HCT116 (cell line): ENCODE measurements at regions not wholly inside any gene's neighbourhood (a gene's known extent, or its start where the extent isn't known, plus 50 kb on each side); places are given as distances from the start of the nearest gene placed in this dataset.

Source experiments
- ATAC-seq: fragments of 200-7000 bp; cut with Tn5 transposase; 2 replicates; pipeline ENCODE4 v1.9.1; 2020; ENCODE audit warnings: mild to moderate bottlenecking, moderate library complexity
- BruUV-seq: library from RNA; stranded (reverse); fragments of 400-500 nt; replicated peaks from 2 replicates; lab custom pipeline; 2021; lab: Mats Ljungman, UMichigan
- CTCF ChIA-PET: fragments of 300-600 bp; sonication (Branson Sonifier 250); formaldehyde crosslinking; loops from one replicate; lab custom pipeline; 2021; ENCODE audit warnings: antibody characterized with exemption; lab: Charles Lee
- POLR2A ChIA-PET: fragments of 300-600, 350-600 bp; sonication (Branson Sonifier 250); formaldehyde crosslinking; loops from one replicate; lab custom pipeline; 2021; ENCODE audit warnings: antibody characterized with exemption; lab: Charles Lee
- RAD21 ChIA-PET, 2 experiments: fragments of 300-600 bp; sonication (Branson Sonifier 250); formaldehyde crosslinking; loops; one replicate each; lab custom pipeline; 2023; ENCODE audit warnings: low total read pairs in 2 of 2; ENCODE audit not compliant: uncharacterized antibody in 2 of 2, unreplicated experiment in 2 of 2, low non-redundant PET in 1 of 2; lab: Charles Lee
- DNase-seq: peaks from one replicate; pipeline ENCODE4 v3.0.0-alpha.2; 2010; ENCODE audit warnings: low read depth, low spot score
- H2AFZ ChIP-seq: fragments of 200-600 bp; shearing (Covaris generic), sonication (generic); 2 replicates; pipeline ENCODE4 v1.6.1; 2017; ENCODE audit warnings: low read depth, mixed run types, mixed read lengths, antibody characterized with exemption, low read length; ENCODE audit not compliant: poor library complexity, severe bottlenecking
- H3K27ac ChIP-seq: 2 replicates; pipeline ENCODE4 v1.5.1; 2012; ENCODE audit warnings: low read depth, low read length
- H3K27me3 ChIP-seq: fragments of 200-600 bp; sonication (generic); 2 replicates; pipeline ENCODE4 v1.6.1; 2016; ENCODE audit warnings: mixed run types, low read length, mixed read lengths; ENCODE audit not compliant: insufficient read depth
- H3K36me3 ChIP-seq, 2 experiments: fragments of 200-500 bp in 1 of 2; fragments of 200-600 bp in 1 of 2; sonication (Bioruptor generic) in 1 of 2; sonication (generic) in 1 of 2; 2 replicates each; pipeline versions ENCODE4 v1.5.1 to v1.6.1; 2014 to 2016; ENCODE audit warnings: low read length in 2 of 2, inconsistent platforms in 1 of 2, mixed read lengths in 1 of 2, mixed run types in 1 of 2; ENCODE audit not compliant: insufficient read depth in 2 of 2, control insufficient read depth in 1 of 2
- H3K4me1 ChIP-seq, 2 experiments: fragments of 200-600 bp in 1 of 2; sonication (generic) in 1 of 2; 2 replicates each; pipeline versions ENCODE4 v1.5.1 to v1.6.1; 2012 to 2017; ENCODE audit warnings: low read length in 2 of 2, inconsistent platforms in 1 of 2, mild to moderate bottlenecking in 1 of 2, mixed read lengths in 1 of 2, mixed run types in 1 of 2, moderate library complexity in 1 of 2; ENCODE audit not compliant: insufficient read depth in 2 of 2, control insufficient read depth in 1 of 2
- H3K4me2 ChIP-seq: fragments of 200-600 bp; sonication (generic); 2 replicates; pipeline ENCODE4 v1.6.1; 2017; ENCODE audit warnings: mixed run types, low read length, mixed read lengths
- H3K4me3 ChIP-seq, 2 experiments: fragments of 200-600 bp in 1 of 2; sonication (generic) in 1 of 2; replicated peaks in 1 of 2; 2 replicates each; pipeline ENCODE4 v1.5.1; 2011 to 2016; ENCODE audit warnings: low read length in 2 of 2, control low read depth in 1 of 2, low read depth in 1 of 2, mild to moderate bottlenecking in 1 of 2, mixed read lengths in 1 of 2, mixed run types in 1 of 2
- H3K79me2 ChIP-seq: fragments of 200-600 bp; sonication (generic); 2 replicates; pipeline ENCODE4 v1.6.1; 2017; ENCODE audit warnings: mild to moderate bottlenecking, mixed run types, low read length, moderate library complexity, mixed read lengths; ENCODE audit not compliant: insufficient read depth
- H3K9ac ChIP-seq: fragments of 200-600 bp; sonication (generic); 2 replicates; pipeline ENCODE4 v1.6.1; 2016; ENCODE audit warnings: low read length, mixed read lengths
- H3K9me2 ChIP-seq: fragments of 200-600 bp; sonication (generic), shearing (Covaris generic); 2 replicates; pipeline ENCODE4 v1.6.1; 2017; ENCODE audit warnings: mixed run types, mild to moderate bottlenecking, moderate library complexity; ENCODE audit not compliant: insufficient read depth
- H3K9me3 ChIP-seq, 2 experiments: fragments of 200-500 bp in 1 of 2; fragments of 200-600 bp in 1 of 2; sonication (Bioruptor generic) in 1 of 2; sonication (generic) in 1 of 2; 2 replicates each; pipeline ENCODE4 v1.6.1; 2014 to 2017; ENCODE audit warnings: low read length in 2 of 2, mixed read lengths in 2 of 2, inconsistent platforms in 1 of 2, low read depth in 1 of 2, mild to moderate bottlenecking in 1 of 2, mixed run types in 1 of 2, moderate library complexity in 1 of 2; ENCODE audit not compliant: control insufficient read depth in 1 of 2, insufficient read depth in 1 of 2
- H4K20me1 ChIP-seq: fragments of 200-600 bp; sonication (generic), shearing (Covaris generic); 2 replicates; pipeline ENCODE4 v1.6.1; 2017; ENCODE audit warnings: mixed run types, mild to moderate bottlenecking, moderate library complexity; ENCODE audit not compliant: insufficient read depth
- CBX3 ChIP-seq: IDR thresholded peaks from 2 replicates; pipeline ENCODE4 v1.6.1; 2012; ENCODE audit warnings: low read depth
- ELF1 ChIP-seq: IDR thresholded peaks from 2 replicates; pipeline ENCODE4 v1.6.1; 2012; ENCODE audit warnings: low read depth, borderline replicate concordance
- EZH2 ChIP-seq: fragments of 200-600 bp; sonication (generic); IDR thresholded peaks from 2 replicates; pipeline ENCODE4 v1.6.1; 2017; ENCODE audit warnings: antibody characterized with exemption, mixed run types
- EZH2phosphoT487 ChIP-seq: fragments of 200-600 bp; IDR thresholded peaks from 2 replicates; pipeline ENCODE4 v1.6.1; 2018; ENCODE audit warnings: antibody characterized with exemption, borderline replicate concordance
- FOSL1 ChIP-seq: IDR thresholded peaks from 2 replicates; pipeline ENCODE4 v1.6.1; 2012; ENCODE audit warnings: low read depth
- JUND ChIP-seq: IDR thresholded peaks from 2 replicates; pipeline ENCODE4 v1.6.1; 2012
- POLR2A ChIP-seq: IDR thresholded peaks from 2 replicates; pipeline ENCODE4 v1.7.0; 2011; ENCODE audit warnings: borderline replicate concordance; ENCODE audit not compliant: insufficient read depth, insufficient read length; ENCODE audit errors: extremely low read depth
- POLR2AphosphoS5 ChIP-seq: IDR thresholded peaks from 2 replicates; pipeline ENCODE4 v1.6.1; 2011; ENCODE audit warnings: mild to moderate bottlenecking, low read depth, low read length, moderate library complexity
- RAD21 ChIP-seq: IDR thresholded peaks from 2 replicates; pipeline ENCODE4 v1.6.1; 2012; ENCODE audit warnings: low read depth, mild to moderate bottlenecking
- SP1 ChIP-seq: IDR thresholded peaks from 2 replicates; pipeline ENCODE4 v1.6.1; 2012; ENCODE audit warnings: low read depth
- YY1 ChIP-seq: IDR thresholded peaks from 2 replicates; pipeline ENCODE4 v1.6.1; 2011; ENCODE audit warnings: low read length, low read depth, moderate library complexity, mild to moderate bottlenecking; ENCODE audit not compliant: insufficient replicate concordance; ENCODE audit errors: extremely low read depth
- ZNF274 ChIP-seq: fragments of 200-500 bp; sonication (Bioruptor generic); IDR thresholded peaks from 2 replicates; pipeline ENCODE4 v1.6.1; 2014; ENCODE audit warnings: mild to moderate bottlenecking, low read depth, low read length, inconsistent platforms
- intact Hi-C: fragments of 100-400 bp; cut with micrococcal nuclease; formaldehyde crosslinking; loops from 2 replicates; pipeline ENCODE4 v1.10.0; 2022
- TF ChIP-seq, protein P1 (sequence below): IDR thresholded peaks from 2 replicates; pipeline ENCODE4 v1.6.1; 2012
- TF ChIP-seq, protein P2 (sequence below): IDR thresholded peaks from 2 replicates; pipeline ENCODE4 v1.6.1; 2012
- TF ChIP-seq, protein P3 (sequence below): IDR thresholded peaks from 2 replicates; pipeline ENCODE4 v1.6.1; 2012; ENCODE audit warnings: low read depth
- TF ChIP-seq, protein P4 (sequence below), 3 experiments: fragments of 200-600 bp in 1 of 3; sonication (generic) in 1 of 3; IDR thresholded peaks in 2 of 3; conservative IDR thresholded peaks in 1 of 3; 2 replicates each; pipeline ENCODE4 v1.5.1; 2012 to 2017; ENCODE audit warnings: low read depth in 2 of 3, low read length in 2 of 3, antibody characterized with exemption in 1 of 3, borderline replicate concordance in 1 of 3, control low read depth in 1 of 3, mild to moderate bottlenecking in 1 of 3, mixed read lengths in 1 of 3, mixed run types in 1 of 3, moderate library complexity in 1 of 3; ENCODE audit not compliant: insufficient read depth in 1 of 3

DNA sequence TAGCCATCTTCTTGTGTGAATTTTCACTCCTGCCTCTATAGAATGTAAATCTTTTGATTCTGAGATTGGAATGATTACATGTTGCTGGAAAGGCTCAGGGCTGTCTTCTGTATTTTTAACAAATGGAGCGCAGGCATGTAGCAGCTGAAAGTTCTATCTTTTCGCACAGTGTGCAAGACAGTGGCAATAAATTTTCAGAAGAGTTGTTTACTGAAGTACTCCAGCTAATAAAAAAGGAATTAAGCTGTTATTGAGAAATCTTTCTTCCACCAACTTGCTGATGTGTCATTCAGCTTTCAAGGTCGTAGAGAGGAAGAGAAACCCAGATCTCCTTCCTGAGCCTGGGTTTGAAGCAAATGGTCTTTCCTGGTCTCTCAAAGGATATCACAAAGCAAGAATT is 122.0 kb upstream of the PUDP start:
- Histone ChIP-seq H3K9me3 (no peaks in the 10 kb centered on the region), H3K9ac (no peak overlapping the region), H3K4me2 (no peak overlapping the region), H3K27me3 (no peaks in the 10 kb centered on the region), H3K36me3 (no peaks in the 10 kb centered on the region), H3K4me1 (no peaks in the 10 kb centered on the region), H3K79me2 (no peaks in the 10 kb centered on the region), H4K20me1 (no peaks in the 10 kb centered on the region), H2AFZ (no peak overlapping the region), H3K27ac (no peak overlapping the region), H3K4me3 (no peak overlapping the region), H3K9me2 (no peaks in the 10 kb centered on the region)
- no peak for DNase-seq
- no peak for TF ChIP-seq EZH2phosphoT487
- TF ChIP-seq, protein P1, sequence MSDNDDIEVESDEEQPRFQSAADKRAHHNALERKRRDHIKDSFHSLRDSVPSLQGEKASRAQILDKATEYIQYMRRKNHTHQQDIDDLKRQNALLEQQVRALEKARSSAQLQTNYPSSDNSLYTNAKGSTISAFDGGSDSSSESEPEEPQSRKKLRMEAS, result no peak
- TF ChIP-seq SP1, result no peak
- TF ChIP-seq YY1, result no peak
- no peak for TF ChIP-seq ELF1
- TF ChIP-seq FOSL1, result no peak
- no peak for TF ChIP-seq POLR2A
- no peak for TF ChIP-seq POLR2AphosphoS5
- no peak for TF ChIP-seq EZH2
- no peak for TF ChIP-seq ZNF274
- TF ChIP-seq, protein P2, sequence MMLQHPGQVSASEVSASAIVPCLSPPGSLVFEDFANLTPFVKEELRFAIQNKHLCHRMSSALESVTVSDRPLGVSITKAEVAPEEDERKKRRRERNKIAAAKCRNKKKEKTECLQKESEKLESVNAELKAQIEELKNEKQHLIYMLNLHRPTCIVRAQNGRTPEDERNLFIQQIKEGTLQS, result no peak
- TF ChIP-seq, protein P3, sequence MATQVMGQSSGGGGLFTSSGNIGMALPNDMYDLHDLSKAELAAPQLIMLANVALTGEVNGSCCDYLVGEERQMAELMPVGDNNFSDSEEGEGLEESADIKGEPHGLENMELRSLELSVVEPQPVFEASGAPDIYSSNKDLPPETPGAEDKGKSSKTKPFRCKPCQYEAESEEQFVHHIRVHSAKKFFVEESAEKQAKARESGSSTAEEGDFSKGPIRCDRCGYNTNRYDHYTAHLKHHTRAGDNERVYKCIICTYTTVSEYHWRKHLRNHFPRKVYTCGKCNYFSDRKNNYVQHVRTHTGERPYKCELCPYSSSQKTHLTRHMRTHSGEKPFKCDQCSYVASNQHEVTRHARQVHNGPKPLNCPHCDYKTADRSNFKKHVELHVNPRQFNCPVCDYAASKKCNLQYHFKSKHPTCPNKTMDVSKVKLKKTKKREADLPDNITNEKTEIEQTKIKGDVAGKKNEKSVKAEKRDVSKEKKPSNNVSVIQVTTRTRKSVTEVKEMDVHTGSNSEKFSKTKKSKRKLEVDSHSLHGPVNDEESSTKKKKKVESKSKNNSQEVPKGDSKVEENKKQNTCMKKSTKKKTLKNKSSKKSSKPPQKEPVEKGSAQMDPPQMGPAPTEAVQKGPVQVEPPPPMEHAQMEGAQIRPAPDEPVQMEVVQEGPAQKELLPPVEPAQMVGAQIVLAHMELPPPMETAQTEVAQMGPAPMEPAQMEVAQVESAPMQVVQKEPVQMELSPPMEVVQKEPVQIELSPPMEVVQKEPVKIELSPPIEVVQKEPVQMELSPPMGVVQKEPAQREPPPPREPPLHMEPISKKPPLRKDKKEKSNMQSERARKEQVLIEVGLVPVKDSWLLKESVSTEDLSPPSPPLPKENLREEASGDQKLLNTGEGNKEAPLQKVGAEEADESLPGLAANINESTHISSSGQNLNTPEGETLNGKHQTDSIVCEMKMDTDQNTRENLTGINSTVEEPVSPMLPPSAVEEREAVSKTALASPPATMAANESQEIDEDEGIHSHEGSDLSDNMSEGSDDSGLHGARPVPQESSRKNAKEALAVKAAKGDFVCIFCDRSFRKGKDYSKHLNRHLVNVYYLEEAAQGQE, result no peak
- no peak for TF ChIP-seq JUND
- TF ChIP-seq, protein P4, sequence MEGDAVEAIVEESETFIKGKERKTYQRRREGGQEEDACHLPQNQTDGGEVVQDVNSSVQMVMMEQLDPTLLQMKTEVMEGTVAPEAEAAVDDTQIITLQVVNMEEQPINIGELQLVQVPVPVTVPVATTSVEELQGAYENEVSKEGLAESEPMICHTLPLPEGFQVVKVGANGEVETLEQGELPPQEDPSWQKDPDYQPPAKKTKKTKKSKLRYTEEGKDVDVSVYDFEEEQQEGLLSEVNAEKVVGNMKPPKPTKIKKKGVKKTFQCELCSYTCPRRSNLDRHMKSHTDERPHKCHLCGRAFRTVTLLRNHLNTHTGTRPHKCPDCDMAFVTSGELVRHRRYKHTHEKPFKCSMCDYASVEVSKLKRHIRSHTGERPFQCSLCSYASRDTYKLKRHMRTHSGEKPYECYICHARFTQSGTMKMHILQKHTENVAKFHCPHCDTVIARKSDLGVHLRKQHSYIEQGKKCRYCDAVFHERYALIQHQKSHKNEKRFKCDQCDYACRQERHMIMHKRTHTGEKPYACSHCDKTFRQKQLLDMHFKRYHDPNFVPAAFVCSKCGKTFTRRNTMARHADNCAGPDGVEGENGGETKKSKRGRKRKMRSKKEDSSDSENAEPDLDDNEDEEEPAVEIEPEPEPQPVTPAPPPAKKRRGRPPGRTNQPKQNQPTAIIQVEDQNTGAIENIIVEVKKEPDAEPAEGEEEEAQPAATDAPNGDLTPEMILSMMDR (IDR thresholded peaks at IDR 0.05 in 2 of 3, conservative IDR thresholded peaks at IDR 0.05 in 1 of 3; ENCODE audit: borderline replicate concordance in 1 of 3, insufficient read depth in 1 of 3, low read depth in 2 of 3, low read length in 2 of 3), result no peak
- no peak for TF ChIP-seq CBX3
- no peak for TF ChIP-seq RAD21
- POLR2A ChIA-PET, result no interaction called here
- RAD21 ChIA-PET, result no interaction called here
- no TSS peak for BruUV-seq
- ATAC-seq, result no peak
- CTCF ChIA-PET, result no interaction called here
- intact Hi-C loops, result no loop called here
